GM12878 (cell line): ENCODE measurements at regions not wholly inside any gene's neighbourhood (a gene's known extent, or its start where the extent isn't known, plus 50 kb on each side); places are given as distances from the start of the nearest gene placed in this dataset.

Source experiments
- ATAC-seq: fragments of 200-7000 bp; cut with Tn5 transposase; 3 replicates; pipeline ENCODE4 v1.9.1; 2020; ENCODE audit warnings: mild to moderate bottlenecking, moderate library complexity
- BruUV-seq: library from RNA; stranded (reverse); fragments of 400-500 nt; replicated peaks from 2 replicates; lab custom pipeline; 2021; lab: Mats Ljungman, UMichigan
- CTCF ChIA-PET: fragments of 300-600 bp; sonication (Branson Sonifier 250); formaldehyde crosslinking; extraction: SDS; loops from one replicate; lab custom pipeline; 2021; ENCODE audit warnings: inconsistent platforms; lab: Yijun Ruan, JAX
- POLR2A ChIA-PET: fragments of 350-600 bp; formaldehyde crosslinking; extraction: SDS; loops from one replicate; lab custom pipeline; 2021; ENCODE audit warnings: inconsistent platforms; lab: Charles Lee
- RAD21 ChIA-PET: fragments of 300-600 bp; sonication (Branson Sonifier 250); formaldehyde crosslinking; loops from one replicate; lab custom pipeline; 2023; ENCODE audit warnings: antibody characterized with exemption; ENCODE audit not compliant: unreplicated experiment; lab: Charles Lee
- SMC1A ChIA-PET: fragments of 300-600 bp; sonication (Branson Sonifier 250); formaldehyde crosslinking; loops from one replicate; lab custom pipeline; 2023; ENCODE audit not compliant: unreplicated experiment, uncharacterized antibody; lab: Charles Lee
- DNase-seq: peaks from one replicate; pipeline ENCODE4 v3.0.0-alpha.2; 2011; ENCODE audit warnings: low read depth, low spot score
- FAIRE-seq: peaks from 3 replicates; lab custom pipeline; 2011; peaks lifted over from hg19 to GRCh38; lab: Jason Lieb, UNC
- H2AFZ ChIP-seq: 2 replicates; pipeline ENCODE4 v1.6.0; 2011; ENCODE audit warnings: low read depth, low read length, control low read depth; ENCODE audit not compliant: control insufficient read depth
- H3K27ac ChIP-seq: 2 replicates; pipeline ENCODE4 v1.5.1; 2011; ENCODE audit warnings: control low read depth; ENCODE audit not compliant: control insufficient read depth, insufficient read depth
- H3K27me3 ChIP-seq, 2 experiments: replicated peaks in 1 of 2; 2 replicates each; pipeline versions ENCODE4 v1.6.0 to v1.6.1; 2011; ENCODE audit warnings: low read length in 1 of 2; ENCODE audit not compliant: control insufficient read depth in 2 of 2, insufficient read depth in 2 of 2
- H3K36me3 ChIP-seq, 2 experiments: 2 replicates each; pipeline ENCODE4 v1.5.1; 2011; ENCODE audit warnings: low read length in 1 of 2; ENCODE audit not compliant: control insufficient read depth in 2 of 2, insufficient read depth in 2 of 2
- H3K4me1 ChIP-seq: 2 replicates; pipeline ENCODE4 v1.6.1; 2011; ENCODE audit warnings: mild to moderate bottlenecking, low read length, moderate library complexity, mixed read lengths; ENCODE audit not compliant: control insufficient read depth, insufficient read depth
- H3K4me2 ChIP-seq: 2 replicates; pipeline ENCODE4 v1.6.0; 2011; ENCODE audit warnings: control low read depth; ENCODE audit not compliant: control insufficient read depth, insufficient read depth
- H3K4me3 ChIP-seq: fragments of 200-600 bp; sonication (generic); 2 replicates; pipeline ENCODE4 v1.5.1; 2016
- H3K79me2 ChIP-seq: 2 replicates; pipeline ENCODE4 v1.6.0; 2011; ENCODE audit warnings: low read length; ENCODE audit not compliant: control insufficient read depth, insufficient read depth
- H3K9ac ChIP-seq: 2 replicates; pipeline ENCODE4 v1.8.0; 2011; ENCODE audit warnings: low read length, control low read depth, mixed read lengths; ENCODE audit not compliant: control insufficient read depth, insufficient read depth
- H3K9me3 ChIP-seq: replicated peaks from 3 replicates; pipeline ENCODE4 v1.5.1; 2011; ENCODE audit warnings: mild to moderate bottlenecking, low read length; ENCODE audit not compliant: control insufficient read depth, insufficient read depth
- H4K20me1 ChIP-seq: 2 replicates; pipeline ENCODE4 v1.6.0; 2011; ENCODE audit not compliant: control insufficient read depth, insufficient read depth
- ASH2L ChIP-seq: fragments of 300-600, 200-600 bp; sonication (generic); IDR thresholded peaks from 2 replicates; pipeline ENCODE4 v1.6.1; 2017; ENCODE audit warnings: low read depth, mild to moderate bottlenecking, borderline replicate concordance
- BACH1 ChIP-seq: fragments of 450-650 bp; IDR thresholded peaks from 2 replicates; pipeline ENCODE4 v1.6.1; 2017; ENCODE audit warnings: mild to moderate bottlenecking, borderline replicate concordance
- CREM ChIP-seq: IDR thresholded peaks from 2 replicates; pipeline ENCODE4 v1.6.1; 2014; ENCODE audit warnings: antibody characterized with exemption, low read depth
- HDAC2 ChIP-seq: fragments of 200-600 bp; sonication (generic); IDR thresholded peaks from 2 replicates; pipeline ENCODE4 v1.6.1; 2017
- MYB ChIP-seq: fragments of 150-350 bp; IDR thresholded peaks from 2 replicates; pipeline ENCODE4 v1.6.1; 2014; ENCODE audit warnings: mild to moderate bottlenecking, low read depth, low read length, borderline replicate concordance
- NFIC ChIP-seq: IDR thresholded peaks from 2 replicates; pipeline ENCODE4 v1.6.1; 2012; ENCODE audit warnings: low read depth, mild to moderate bottlenecking, inconsistent platforms, low read length, moderate library complexity
- NRF1 ChIP-seq: conservative IDR thresholded peaks from 2 replicates; pipeline ENCODE4 v1.6.1; 2011; ENCODE audit warnings: mild to moderate bottlenecking, low read depth, low read length, improper control_type of control experiment
- SIN3A ChIP-seq: IDR thresholded peaks from 2 replicates; pipeline ENCODE4 v1.6.1; 2012; ENCODE audit warnings: low read depth, low read length, improper control_type of control experiment
- SMAD5 ChIP-seq: IDR thresholded peaks from 2 replicates; pipeline ENCODE4 v1.6.1; 2016; ENCODE audit warnings: antibody characterized with exemption, low read depth
- ZNF217 ChIP-seq: fragments of 450-650 bp; IDR thresholded peaks from 2 replicates; pipeline ENCODE4 v1.6.1; 2017; ENCODE audit warnings: antibody characterized with exemption, mild to moderate bottlenecking
- WGBS: methylation state at CpG from one replicate; pipeline ENCODE4 v1.1.6; 2016; ENCODE audit warnings: low lambda C conversion rate; ENCODE audit not compliant: insufficient replicate concordance, insufficient coverage; ENCODE audit errors: missing lambda C conversion rate; 5-methylcytosine and 5-hydroxymethylcytosine counted together
- in situ Hi-C: fragments of 300-500 bp; cut with MboI; formaldehyde crosslinking; loops from 9 replicates; pipeline ENCODE4 v1.14.3; 2018; ENCODE audit warnings: mixed read lengths
- intact Hi-C: fragments of 100-400 bp; cut with micrococcal nuclease; formaldehyde crosslinking; loops from one replicate; pipeline ENCODE4 v1.14.2; 2022; ENCODE audit not compliant: unreplicated experiment
- TF ChIP-seq, protein P1 (sequence below): fragments of 450-650 bp; IDR thresholded peaks from 2 replicates; pipeline ENCODE4 v1.6.1; 2017; ENCODE audit warnings: mild to moderate bottlenecking, moderate library complexity
- TF ChIP-seq, protein P2 (sequence below): fragments of 450-650 bp; IDR thresholded peaks from 2 replicates; pipeline ENCODE4 v1.6.1; 2017; ENCODE audit warnings: mild to moderate bottlenecking, low read depth, inconsistent platforms; ENCODE audit not compliant: poor library complexity, severe bottlenecking
- TF ChIP-seq, protein P3 (sequence below): fragments of 150-350 bp; IDR thresholded peaks from 2 replicates; pipeline ENCODE4 v1.6.1; 2014; ENCODE audit warnings: mild to moderate bottlenecking, low read depth, low read length
- TF ChIP-seq, protein P4 (sequence below): IDR thresholded peaks from 2 replicates; pipeline ENCODE4 v1.6.1; 2012; ENCODE audit warnings: low read length, inconsistent platforms

DNA sequence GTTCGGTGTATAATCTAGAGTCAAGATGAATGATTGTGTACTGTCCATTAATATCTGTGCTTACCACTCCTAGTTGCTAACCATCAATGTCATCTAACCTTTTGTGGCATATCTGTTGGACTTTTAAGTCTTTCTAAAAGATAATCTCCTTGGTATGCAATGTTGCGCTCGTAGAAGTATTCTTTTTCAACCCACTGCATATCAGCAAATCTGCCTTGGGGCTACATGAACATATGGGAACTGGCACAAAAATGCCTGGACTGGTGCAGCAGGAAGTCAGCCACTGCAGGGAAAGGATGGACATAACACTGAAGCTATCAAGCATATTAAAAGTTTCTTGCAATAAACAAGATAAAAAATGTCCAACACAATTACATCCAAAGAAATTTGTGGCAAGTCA is 124.3 kb upstream of the SLC38A4 start (continued):
- TF ChIP-seq, protein P1, sequence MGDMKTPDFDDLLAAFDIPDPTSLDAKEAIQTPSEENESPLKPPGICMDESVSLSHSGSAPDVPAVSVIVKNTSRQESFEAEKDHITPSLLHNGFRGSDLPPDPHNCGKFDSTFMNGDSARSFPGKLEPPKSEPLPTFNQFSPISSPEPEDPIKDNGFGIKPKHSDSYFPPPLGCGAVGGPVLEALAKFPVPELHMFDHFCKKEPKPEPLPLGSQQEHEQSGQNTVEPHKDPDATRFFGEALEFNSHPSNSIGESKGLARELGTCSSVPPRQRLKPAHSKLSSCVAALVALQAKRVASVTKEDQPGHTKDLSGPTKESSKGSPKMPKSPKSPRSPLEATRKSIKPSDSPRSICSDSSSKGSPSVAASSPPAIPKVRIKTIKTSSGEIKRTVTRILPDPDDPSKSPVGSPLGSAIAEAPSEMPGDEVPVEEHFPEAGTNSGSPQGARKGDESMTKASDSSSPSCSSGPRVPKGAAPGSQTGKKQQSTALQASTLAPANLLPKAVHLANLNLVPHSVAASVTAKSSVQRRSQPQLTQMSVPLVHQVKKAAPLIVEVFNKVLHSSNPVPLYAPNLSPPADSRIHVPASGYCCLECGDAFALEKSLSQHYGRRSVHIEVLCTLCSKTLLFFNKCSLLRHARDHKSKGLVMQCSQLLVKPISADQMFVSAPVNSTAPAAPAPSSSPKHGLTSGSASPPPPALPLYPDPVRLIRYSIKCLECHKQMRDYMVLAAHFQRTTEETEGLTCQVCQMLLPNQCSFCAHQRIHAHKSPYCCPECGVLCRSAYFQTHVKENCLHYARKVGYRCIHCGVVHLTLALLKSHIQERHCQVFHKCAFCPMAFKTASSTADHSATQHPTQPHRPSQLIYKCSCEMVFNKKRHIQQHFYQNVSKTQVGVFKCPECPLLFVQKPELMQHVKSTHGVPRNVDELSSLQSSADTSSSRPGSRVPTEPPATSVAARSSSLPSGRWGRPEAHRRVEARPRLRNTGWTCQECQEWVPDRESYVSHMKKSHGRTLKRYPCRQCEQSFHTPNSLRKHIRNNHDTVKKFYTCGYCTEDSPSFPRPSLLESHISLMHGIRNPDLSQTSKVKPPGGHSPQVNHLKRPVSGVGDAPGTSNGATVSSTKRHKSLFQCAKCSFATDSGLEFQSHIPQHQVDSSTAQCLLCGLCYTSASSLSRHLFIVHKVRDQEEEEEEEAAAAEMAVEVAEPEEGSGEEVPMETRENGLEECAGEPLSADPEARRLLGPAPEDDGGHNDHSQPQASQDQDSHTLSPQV: no peak
- no peak for TF ChIP-seq ASH2L

DNA sequence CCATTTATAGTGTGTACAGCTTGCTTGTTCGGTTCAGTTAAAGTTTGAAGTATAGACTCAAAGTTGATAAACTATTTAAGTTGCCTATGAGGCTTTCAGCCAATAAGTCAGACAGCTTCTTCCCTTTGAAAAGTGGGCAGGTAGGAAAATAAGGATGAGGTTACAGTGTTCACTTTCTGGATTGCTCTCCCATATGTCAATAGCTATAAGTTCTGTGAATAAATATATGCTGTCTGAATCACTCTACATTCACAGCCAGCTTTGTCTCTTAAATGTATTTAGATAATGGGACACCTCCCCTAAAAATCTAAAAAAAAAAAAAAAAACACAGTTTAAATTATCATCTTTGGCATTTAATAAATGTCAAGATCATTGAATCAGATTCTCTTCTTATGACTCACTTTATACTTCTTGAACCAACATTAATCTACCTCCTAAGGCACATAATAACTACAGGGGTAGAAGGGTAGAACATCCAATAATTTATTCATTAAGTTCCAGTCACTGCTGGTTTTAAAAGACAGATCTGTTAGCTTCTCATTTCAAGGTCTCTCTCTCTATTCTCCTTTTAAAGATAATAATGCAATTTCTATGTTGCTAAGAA is 126.4 kb upstream of the PCED1B start:
- H3K36me3 ChIP-seq: no peaks in the 10 kb centered on the region
- intact Hi-C loops (no loop called here), in situ Hi-C loops (no loop called here)
- no peaks in the 10 kb centered on the region for H4K20me1 ChIP-seq
- ChIA-PET RAD21 (interaction anchor here (1.0 kb wide), 1 partner anchor 15 kb away, joined by 3 read pairs; no protein-coding TSS in a partner anchor), CTCF (interaction anchor here (0.8 kb wide), 1 partner anchor 17 kb away, joined by 3 read pairs; no protein-coding TSS in a partner anchor), POLR2A (no interaction called here), SMC1A (interaction anchor here (1.5 kb wide), 2 partner anchors 11 to 13 kb away, joined by 4 read pairs; no protein-coding TSS in a partner anchor)
- H2AFZ ChIP-seq: no peak overlapping the region
- H3K27me3 ChIP-seq: no peaks in the 10 kb centered on the region
- H3K79me2 ChIP-seq: no peaks in the 10 kb centered on the region
- H3K9me3 ChIP-seq: no peaks in the 10 kb centered on the region
- FAIRE-seq (no peak), DNase-seq (no peak), ATAC-seq (no peak)
- no peaks in the 10 kb centered on the region for H3K4me1 ChIP-seq
- no peak overlapping the region for H3K4me2 ChIP-seq
- no peak overlapping the region for H3K9ac ChIP-seq
- no peak overlapping the region for H3K27ac ChIP-seq
- H3K4me3 ChIP-seq: no peak overlapping the region
- no TSS peak for BruUV-seq
- 0% methylated on average over 1 of the region's 1 CpG for WGBS
- TF ChIP-seq NFIC: no peak
- TF ChIP-seq, protein P2, sequence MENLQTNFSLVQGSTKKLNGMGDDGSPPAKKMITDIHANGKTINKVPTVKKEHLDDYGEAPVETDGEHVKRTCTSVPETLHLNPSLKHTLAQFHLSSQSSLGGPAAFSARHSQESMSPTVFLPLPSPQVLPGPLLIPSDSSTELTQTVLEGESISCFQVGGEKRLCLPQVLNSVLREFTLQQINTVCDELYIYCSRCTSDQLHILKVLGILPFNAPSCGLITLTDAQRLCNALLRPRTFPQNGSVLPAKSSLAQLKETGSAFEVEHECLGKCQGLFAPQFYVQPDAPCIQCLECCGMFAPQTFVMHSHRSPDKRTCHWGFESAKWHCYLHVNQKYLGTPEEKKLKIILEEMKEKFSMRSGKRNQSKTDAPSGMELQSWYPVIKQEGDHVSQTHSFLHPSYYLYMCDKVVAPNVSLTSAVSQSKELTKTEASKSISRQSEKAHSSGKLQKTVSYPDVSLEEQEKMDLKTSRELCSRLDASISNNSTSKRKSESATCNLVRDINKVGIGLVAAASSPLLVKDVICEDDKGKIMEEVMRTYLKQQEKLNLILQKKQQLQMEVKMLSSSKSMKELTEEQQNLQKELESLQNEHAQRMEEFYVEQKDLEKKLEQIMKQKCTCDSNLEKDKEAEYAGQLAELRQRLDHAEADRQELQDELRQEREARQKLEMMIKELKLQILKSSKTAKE: no peak
- TF ChIP-seq ZNF217: no peak
- TF ChIP-seq SIN3A: no peak
- TF ChIP-seq CREM: no peak
- no peak for TF ChIP-seq HDAC2
- no peak for TF ChIP-seq BACH1
- no peak for TF ChIP-seq MYB
- TF ChIP-seq SMAD5: no peak
- TF ChIP-seq, protein P3, sequence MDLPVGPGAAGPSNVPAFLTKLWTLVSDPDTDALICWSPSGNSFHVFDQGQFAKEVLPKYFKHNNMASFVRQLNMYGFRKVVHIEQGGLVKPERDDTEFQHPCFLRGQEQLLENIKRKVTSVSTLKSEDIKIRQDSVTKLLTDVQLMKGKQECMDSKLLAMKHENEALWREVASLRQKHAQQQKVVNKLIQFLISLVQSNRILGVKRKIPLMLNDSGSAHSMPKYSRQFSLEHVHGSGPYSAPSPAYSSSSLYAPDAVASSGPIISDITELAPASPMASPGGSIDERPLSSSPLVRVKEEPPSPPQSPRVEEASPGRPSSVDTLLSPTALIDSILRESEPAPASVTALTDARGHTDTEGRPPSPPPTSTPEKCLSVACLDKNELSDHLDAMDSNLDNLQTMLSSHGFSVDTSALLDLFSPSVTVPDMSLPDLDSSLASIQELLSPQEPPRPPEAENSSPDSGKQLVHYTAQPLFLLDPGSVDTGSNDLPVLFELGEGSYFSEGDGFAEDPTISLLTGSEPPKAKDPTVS: no peak
- TF ChIP-seq, protein P4, sequence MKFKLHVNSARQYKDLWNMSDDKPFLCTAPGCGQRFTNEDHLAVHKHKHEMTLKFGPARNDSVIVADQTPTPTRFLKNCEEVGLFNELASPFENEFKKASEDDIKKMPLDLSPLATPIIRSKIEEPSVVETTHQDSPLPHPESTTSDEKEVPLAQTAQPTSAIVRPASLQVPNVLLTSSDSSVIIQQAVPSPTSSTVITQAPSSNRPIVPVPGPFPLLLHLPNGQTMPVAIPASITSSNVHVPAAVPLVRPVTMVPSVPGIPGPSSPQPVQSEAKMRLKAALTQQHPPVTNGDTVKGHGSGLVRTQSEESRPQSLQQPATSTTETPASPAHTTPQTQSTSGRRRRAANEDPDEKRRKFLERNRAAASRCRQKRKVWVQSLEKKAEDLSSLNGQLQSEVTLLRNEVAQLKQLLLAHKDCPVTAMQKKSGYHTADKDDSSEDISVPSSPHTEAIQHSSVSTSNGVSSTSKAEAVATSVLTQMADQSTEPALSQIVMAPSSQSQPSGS: no peak
- no peak for TF ChIP-seq NRF1
